ENCODE measurements at regions not wholly inside any gene's neighbourhood (a gene's known extent, or its start where the extent isn't known, plus 50 kb on each side); places are given as distances from the start of the nearest gene placed in this dataset.

DNA sequence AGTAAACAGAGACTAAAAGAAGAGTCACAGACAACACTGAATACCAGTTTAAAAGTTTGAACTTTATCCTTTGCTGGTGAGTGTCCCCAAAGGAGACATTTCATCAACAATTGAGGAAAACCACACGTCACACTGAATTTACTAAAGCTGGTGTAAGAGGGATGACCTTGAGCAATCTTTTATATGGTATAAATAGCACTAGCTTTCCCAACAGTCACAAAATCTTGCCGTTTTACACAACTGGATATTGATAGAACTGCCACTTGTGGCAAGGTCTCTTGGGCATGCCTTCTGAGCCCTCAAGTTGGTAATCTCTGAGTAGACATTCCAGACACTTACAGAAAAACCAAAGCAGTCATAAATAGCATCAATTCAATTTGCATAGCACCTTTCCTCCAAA is 311.5 kb upstream of the TARS1 start:
- no peak for TF ChIP-seq CTCF (conservative IDR thresholded peaks at IDR 0.05; ENCODE audit: low read depth in 2 of 2)
- TF ChIP-seq EZH2 (IDR thresholded peaks at IDR 0.05; ENCODE audit: low read depth, unreplicated experiment): no peak
- no peak for TF ChIP-seq POLR2AphosphoS5 (IDR thresholded peaks at IDR 0.05; ENCODE audit: low read depth)
- TF ChIP-seq, protein P1, sequence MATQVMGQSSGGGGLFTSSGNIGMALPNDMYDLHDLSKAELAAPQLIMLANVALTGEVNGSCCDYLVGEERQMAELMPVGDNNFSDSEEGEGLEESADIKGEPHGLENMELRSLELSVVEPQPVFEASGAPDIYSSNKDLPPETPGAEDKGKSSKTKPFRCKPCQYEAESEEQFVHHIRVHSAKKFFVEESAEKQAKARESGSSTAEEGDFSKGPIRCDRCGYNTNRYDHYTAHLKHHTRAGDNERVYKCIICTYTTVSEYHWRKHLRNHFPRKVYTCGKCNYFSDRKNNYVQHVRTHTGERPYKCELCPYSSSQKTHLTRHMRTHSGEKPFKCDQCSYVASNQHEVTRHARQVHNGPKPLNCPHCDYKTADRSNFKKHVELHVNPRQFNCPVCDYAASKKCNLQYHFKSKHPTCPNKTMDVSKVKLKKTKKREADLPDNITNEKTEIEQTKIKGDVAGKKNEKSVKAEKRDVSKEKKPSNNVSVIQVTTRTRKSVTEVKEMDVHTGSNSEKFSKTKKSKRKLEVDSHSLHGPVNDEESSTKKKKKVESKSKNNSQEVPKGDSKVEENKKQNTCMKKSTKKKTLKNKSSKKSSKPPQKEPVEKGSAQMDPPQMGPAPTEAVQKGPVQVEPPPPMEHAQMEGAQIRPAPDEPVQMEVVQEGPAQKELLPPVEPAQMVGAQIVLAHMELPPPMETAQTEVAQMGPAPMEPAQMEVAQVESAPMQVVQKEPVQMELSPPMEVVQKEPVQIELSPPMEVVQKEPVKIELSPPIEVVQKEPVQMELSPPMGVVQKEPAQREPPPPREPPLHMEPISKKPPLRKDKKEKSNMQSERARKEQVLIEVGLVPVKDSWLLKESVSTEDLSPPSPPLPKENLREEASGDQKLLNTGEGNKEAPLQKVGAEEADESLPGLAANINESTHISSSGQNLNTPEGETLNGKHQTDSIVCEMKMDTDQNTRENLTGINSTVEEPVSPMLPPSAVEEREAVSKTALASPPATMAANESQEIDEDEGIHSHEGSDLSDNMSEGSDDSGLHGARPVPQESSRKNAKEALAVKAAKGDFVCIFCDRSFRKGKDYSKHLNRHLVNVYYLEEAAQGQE (IDR thresholded peaks at IDR 0.05; ENCODE audit: unreplicated experiment): no peak
- TF ChIP-seq ZNF462 (CRISPR knock-in tag; IDR thresholded peaks at IDR 0.05): no peak
- no peak for TF ChIP-seq JUNB (IDR thresholded peaks at IDR 0.05; ENCODE audit: unreplicated experiment)
- TF ChIP-seq CREB1 (CRISPR knock-in tag; IDR thresholded peaks at IDR 0.05; ENCODE audit: low read depth): no peak

All from GM23338 (cell line).